GM18870 (cell line): ENCODE measurements at regions not wholly inside any gene's neighbourhood (a gene's known extent, or its start where the extent isn't known, plus 50 kb on each side); places are given as distances from the start of the nearest gene placed in this dataset.
"Not testable (repeated sequence)": the region's sequence is repeated elsewhere in the genome, so short reads cannot be mapped to it uniquely, and the experiment has no call there.

Experiments
- ATAC-seq: cut with Tn5 transposase; IDR thresholded peaks from one replicate; pipeline ENCODE4 v1.9.1; 2021; ENCODE audit warnings: moderate library complexity; ENCODE audit not compliant: unreplicated experiment

DNA sequence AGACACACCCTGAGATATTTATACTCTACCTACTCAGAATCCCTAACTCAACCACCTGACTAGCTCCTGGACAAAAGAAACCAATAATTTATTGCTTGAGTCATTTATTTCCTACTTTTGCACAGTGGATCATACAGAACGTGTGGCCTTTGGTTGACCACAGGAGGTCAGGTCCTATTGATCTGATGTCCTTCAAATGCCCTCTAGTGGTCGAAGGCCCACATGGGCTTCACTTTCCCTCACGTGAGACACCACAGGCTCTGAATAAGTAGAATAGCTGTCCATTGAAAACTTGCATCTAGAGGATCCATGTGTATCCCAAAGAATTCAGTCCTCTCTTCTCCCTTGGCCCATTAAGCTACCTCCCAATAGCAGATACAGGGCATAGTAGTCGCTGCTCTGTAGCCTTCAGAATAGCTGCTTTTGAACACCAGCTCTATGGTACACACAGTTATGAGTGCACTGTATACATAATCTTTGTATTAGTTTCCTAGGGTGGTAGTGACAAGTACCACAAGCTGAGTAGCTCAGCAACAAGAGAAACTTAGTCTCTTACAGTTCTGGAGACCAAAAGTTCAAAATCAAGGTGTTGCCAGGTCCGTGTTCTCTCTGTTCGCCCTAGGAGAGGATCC lies 177.6 kb upstream of the SMARCA2 start:
- no peak for ATAC-seq

GRCh38 chr9:1839909-1840308 lies 175.2 kb upstream of the SMARCA2 start:
- no peak for ATAC-seq

DNA sequence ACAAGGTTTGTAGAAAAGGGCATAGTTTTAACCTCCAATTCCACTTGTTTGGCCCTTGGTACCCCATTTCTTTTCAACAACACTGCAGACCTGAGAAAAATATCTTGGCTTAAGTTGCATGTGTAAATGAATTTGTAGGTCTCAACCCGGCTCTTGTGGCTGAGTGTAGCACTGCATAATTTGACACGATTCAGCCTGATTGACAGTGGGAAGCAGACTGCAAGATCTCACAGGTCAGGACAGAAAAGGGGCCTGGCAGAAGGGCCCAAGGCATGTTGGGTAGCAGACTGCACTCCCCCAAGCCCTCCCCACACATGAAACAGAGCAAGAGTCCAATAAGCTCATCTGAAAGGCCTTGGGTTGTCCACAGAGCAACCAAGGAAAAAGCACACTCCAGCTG lies 169.7 kb upstream of the SMARCA2 start:
- no peak for ATAC-seq

DNA sequence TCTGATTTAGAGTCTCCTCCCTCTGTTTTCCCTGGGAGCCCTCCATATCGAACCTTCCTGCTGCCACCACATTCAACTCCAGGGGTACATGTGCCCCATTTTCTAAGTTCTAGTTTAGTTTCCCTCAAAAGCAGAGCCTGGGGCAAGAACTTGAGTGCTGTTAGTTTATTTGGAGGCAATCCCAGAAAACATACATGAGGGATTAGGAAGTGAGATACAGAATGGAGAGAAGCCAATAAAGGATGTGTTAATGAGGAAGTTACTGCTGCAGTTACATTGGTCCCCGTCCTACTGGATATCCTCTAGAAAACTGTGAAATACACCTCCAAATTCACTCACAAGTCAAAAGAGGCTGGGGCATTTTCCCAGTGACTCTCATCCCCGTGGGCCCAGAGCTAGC lies 159.4 kb upstream of the SMARCA2 start:
- ATAC-seq: no peak

- ATAC-seq: no peak
Measured at GRCh38 chr9:1857808-1858207, 157.3 kb upstream of the SMARCA2 start.

GRCh38 chr9:1869843-1870242 lies 145.3 kb upstream of the SMARCA2 start:
- peak; percentile 84 for ATAC-seq

GRCh38 chr9:1870915-1871314 lies 144.2 kb upstream of the SMARCA2 start:
- no peak for ATAC-seq

DNA sequence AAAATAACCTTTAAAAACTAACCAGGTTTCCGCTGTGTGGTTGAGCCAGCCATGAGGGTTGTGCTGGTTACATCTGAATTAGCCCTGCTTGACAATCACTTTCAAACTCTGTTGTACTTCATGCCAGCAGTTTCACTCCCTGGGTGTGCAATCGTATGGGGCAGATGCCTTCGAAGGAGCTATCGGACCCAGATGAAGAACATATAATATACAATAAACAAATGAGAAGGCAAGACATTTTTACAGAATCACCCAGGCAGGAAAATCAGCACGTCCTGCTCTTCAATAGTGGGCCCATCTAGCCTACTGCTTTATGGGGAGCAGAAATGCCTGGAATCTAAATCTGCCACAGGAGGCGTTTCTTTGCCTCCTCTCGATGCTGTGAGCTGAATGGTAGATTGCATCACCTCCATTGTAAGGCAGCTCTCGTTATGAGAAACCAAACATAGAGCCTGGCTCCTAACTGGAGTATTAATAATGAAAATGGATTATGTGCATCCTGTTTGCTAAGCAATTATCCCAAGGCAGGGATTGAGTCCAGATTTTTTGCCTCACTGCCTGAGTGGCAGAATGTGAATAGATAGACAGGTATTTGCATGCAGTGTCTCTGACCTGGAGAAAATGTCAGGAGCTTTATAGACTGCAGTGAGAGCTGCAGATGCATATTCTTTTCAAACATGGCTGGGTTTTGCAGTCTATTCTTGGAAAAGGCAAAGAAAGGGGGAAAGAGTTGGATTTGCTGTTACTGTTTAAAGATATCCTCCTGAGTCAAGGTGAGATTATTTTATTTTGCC lies 143.3 kb upstream of the SMARCA2 start:
- no peak for ATAC-seq

DNA sequence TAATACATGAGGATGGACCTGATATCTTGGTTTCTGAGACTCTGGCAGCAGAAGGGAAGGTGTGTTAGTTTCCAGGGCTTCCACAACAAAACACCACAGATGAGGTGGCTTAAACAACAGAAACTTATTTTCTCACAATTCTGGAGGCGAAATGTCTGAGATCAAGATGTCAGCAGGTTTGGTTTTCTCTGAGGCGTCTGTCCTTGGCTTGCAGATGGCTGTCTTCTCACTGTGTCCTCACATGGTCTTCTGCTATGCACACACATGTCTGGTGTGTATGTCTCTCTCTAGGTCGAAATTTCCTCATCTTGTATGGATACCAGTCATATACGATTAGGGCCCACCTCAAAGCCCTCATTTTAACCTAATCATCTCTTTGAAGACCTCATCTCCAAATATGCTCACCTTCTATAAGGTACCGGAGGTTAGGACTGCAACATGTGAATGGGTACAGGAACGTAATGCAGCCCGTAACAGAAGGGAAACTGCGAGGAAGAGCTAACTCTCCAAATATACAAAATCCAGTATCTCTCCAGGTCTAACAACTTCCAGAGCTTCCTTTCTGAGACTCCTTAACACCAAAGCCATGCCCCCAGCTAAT lies 139.8 kb upstream of the SMARCA2 start:
- no peak for ATAC-seq

DNA sequence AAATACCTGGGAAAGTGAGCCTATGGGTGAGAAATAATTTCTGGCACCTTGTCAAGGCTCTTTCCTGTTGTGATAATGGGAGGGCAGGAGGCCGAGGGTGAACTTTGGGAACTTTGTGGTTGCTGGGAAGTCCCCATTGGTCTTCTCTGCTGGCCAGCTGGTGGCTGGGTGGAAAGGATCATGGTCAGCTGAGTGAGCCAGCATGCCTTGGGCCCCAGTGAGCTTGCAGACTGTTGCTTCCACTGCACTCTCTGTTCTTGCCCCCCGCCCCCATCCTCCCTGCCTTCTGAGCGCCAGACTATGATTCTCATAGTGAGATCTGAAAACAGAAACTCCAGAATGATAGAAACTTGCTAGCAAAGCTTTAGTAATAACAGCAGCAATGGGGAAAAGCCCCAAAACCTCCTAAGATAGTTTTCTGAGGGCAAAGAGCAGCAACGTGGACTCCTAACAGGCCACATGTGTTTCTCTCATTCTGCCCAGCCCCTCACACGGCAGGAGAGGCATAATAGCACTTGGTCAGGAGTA lies 139.2 kb upstream of the SMARCA2 start:
- ATAC-seq: peak; percentile 65

DNA sequence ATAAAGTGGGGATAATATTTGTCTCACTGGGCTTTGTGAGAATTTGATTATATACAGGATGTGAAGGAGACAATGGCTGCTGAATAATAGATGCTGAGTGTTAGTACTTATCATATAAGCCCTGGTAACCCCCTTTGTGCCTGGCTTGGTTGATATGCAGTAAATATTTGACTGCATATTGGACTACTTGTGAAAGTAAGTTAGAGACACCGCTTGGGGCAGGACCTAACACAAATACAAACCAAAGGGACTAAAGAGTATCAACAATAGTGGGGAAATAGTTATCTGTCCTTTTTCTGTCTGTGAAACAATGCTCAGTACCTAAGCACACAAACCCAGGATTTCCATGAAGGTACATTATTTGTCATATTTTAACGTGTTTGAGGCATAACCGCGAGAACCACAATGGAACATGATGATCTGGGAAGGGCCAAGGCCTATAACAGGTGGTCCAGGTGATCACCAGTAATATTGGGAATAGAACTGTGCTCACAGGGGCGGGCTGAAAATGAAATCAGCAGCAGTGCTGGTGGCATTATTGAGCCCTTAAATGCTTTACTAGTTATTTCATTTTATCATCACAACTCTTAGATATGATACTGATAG lies 138.2 kb upstream of the SMARCA2 start:
- no peak for ATAC-seq

DNA sequence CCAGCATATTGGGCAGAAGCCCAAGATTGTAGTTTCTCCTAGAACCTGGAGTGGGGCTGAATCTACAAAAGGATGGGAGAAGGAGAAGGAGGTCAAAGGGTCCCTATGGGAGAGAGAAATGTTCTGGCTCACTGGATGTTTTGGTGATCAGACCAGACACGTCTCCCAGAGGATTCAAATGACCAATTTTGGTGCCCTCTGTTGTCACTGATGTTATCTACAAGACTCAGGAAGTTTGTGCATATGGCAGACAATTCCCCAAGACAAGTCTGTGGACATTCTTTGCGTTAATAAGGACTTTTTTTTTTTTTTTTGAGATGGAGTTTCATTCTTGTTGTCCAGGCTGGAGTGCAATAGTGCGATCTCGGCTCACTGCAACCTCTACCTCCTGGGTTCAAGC lies 137.2 kb upstream of the SMARCA2 start:
- no peak for ATAC-seq

DNA sequence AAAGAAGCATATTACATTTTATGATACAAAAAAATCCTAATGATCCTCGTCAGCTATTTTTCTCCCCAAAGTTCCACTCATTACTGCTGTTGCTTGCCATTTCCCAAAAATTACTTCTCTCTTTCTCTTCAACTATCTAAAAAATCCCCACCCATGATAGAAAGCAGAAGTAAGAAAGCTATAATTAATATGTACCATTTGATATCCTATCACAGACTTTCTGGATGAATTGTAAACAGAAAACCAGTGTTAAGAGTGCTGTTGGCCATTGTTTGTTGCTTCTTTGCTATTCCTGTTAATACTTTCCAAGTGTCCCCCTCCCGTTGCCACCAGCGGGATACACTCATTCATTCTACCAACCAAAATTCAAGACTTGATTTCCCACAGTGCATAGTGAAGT lies 136.3 kb upstream of the SMARCA2 start:
- ATAC-seq: no peak

GRCh38 chr9:1879501-1879900 lies 135.6 kb upstream of the SMARCA2 start:
- ATAC-seq: peak; percentile 42

DNA sequence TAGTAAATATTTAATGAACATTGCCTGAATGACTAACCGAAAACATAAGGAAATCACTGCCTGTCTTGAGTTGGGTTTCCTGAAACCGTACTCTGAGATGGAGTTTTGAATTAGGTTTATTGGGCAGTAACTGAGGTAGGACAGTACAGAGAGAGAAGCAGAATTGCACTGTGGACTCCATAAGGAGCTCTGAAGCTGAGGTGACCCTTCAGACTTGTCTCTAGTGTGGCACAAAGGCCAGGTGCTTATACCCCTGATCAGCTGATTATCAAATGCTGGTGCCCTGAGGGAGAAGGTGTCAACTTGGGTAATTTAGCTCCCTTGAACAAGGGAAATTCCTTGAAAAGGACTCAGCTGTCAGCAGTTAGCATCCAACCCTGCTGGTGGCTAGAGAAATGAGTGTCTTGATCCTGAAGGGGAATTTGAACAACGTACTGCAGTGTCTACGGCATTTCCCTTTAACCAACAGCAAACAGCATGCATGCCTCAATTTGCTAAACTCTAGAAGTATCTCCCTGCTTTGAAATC lies 135.0 kb upstream of the SMARCA2 start:
- peak; percentile 20 for ATAC-seq

DNA sequence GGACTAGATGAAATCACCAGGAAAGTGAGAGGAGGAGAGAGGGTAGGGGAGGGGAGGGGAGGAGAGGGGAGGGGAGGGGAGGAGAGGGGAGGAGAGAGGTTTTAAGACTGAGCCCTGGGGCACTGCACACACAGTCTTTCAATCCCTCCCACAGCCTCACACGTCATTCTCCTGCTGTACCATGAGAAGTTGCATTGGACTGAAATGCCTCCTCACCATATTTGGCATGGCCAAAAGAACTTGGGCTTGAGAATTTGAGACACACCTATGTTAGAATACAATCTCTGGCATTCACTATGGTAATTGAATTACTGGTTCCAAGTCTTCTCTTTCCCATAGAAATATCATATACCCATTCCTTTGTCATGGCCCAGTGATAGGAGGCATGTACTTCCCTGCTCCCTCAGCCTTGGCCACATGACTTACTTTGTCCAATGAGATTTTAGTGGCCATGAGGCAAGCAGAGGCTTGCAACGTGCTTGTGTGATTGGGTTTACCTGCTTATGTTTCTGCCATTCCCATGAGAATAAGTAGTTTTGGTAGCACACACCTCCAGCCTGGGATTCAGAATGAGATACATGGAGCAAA lies 133.3 kb upstream of the SMARCA2 start:
- ATAC-seq: no peak

- no peak for ATAC-seq
Measured at GRCh38 chr9:1882711-1883403, 132.3 kb upstream of the SMARCA2 start.

DNA sequence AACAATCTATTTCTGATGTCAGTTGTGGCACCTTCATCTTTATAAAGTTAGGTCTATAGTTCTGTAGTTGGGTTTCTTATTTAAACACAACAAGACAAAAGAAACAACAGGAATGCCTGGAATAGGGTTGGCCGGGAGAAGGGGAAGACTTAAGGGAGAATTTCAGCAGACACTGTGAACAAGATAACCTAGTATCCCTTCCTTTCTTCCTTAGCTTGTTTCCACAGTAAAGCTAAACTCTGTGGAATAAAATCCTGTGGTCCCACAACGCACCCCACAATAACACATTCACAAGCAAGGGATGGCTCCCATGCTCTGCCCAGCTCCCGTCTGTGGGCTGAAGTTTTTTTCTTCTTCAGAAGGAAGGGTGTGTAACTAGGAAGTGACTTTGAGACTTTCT lies 124.9 kb upstream of the SMARCA2 start:
- no peak for ATAC-seq

DNA sequence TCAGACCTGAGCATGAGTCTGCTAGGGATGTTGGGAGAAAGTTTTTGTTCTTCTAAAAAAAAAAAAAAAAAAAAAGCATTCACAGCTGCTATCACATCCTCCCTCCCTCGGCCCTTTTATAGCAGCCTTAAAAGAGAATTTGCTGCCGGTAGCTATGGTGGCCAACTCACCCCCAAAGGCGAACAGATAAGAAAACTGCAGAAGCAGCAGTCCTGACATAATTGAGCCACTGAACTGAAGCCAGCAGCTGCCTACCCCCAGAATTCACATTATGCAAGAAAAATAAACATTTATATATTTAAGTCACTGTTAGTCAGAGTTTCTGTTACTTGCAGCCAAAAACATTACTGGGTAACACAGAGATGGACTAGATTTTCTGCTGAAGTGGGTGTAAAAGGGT lies 124.3 kb upstream of the SMARCA2 start:
- ATAC-seq: no peak

DNA sequence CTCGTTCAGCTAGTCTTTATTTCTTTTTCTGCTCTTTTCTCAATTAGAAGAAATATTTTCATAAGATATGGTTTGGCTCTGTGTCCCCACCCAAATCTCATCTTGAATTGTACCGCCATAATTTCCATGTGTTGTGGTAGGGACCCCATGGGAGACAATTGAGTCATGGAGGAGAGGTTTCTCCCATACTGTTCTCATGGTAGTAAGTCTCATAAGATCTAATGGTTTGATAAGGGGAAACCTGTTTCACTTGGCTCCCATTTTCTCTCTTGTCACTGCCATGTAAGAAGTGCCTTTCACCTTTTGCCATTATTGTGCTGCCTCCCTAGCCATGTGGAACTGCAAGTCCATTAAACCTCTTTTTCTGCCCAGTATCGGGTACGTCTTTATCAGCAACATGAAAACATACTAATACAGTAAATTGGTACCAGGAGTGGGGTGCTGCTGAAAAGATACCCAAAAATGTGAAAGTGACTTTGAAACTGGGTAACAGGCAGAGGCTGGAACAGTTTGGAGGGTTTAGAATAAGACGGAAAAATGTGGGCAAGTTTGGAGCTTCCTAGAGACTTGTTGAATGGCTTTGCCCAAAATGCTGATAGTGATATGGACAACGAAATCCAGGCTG lies 112.0 kb upstream of the SMARCA2 start:
- ATAC-seq: not testable (repeated sequence)
